ENCODE measurements at regions not wholly inside any gene's neighbourhood (a gene's known extent, or its start where the extent isn't known, plus 50 kb on each side); places are given as distances from the start of the nearest gene placed in this dataset.

DNA sequence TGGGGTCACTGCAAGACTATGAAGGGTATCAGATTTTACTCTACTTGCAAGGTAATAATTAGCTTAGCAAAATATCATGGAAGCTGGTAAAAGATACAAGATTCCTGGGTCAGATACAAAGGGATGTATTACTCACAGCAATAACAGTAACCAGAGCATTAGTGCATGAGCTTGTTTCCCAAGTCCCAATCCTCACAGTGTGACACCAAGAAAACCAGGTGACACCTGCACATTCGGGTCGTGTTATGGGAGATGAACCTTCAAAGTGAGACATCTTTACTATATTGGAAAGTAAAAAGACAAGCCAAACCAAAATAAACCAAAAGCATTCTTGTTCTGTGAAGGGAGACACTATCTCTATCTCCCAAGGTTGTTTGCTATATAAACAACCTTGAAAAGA, 528.7 kb upstream of the TGFBR2 start:
- H3K27ac Mint-ChIP-seq (ENCODE audit: unreplicated experiment) = no peak overlapping the region

DNA sequence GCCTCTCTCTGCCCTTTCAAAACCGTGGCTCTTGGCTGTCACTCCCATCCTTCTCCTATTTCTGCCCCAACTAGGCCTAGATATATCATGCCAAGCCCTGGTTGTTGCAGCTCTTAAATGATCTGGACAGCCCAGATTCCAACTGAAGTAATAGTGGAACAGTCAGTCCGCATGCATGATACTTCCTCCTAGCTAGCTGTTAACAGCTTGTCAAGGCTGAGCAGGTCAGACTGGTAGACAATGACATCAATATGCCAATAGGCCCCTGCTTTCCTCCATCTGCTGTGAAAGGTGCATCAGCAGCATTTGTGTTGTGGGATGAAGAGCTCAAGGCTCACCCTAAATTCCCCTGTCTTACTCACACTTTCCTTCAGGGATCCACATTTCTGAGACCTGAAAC, 527.7 kb upstream of the TGFBR2 start:
- TF ChIP-seq, protein P1, sequence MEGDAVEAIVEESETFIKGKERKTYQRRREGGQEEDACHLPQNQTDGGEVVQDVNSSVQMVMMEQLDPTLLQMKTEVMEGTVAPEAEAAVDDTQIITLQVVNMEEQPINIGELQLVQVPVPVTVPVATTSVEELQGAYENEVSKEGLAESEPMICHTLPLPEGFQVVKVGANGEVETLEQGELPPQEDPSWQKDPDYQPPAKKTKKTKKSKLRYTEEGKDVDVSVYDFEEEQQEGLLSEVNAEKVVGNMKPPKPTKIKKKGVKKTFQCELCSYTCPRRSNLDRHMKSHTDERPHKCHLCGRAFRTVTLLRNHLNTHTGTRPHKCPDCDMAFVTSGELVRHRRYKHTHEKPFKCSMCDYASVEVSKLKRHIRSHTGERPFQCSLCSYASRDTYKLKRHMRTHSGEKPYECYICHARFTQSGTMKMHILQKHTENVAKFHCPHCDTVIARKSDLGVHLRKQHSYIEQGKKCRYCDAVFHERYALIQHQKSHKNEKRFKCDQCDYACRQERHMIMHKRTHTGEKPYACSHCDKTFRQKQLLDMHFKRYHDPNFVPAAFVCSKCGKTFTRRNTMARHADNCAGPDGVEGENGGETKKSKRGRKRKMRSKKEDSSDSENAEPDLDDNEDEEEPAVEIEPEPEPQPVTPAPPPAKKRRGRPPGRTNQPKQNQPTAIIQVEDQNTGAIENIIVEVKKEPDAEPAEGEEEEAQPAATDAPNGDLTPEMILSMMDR (IDR thresholded peaks at IDR 0.05; ENCODE audit: unreplicated experiment) = no peak
- DNase-seq (ENCODE audit: low spot score) = no peak
- Mint-ChIP-seq H3K27me3 (ENCODE audit: unreplicated experiment) (peaks cover 4% of the 10 kb centered on the region), H3K9me3 (ENCODE audit: unreplicated experiment) (no peaks in the 10 kb centered on the region), H3K27ac (ENCODE audit: unreplicated experiment) (no peak overlapping the region), H3K36me3 (ENCODE audit: low read depth, unreplicated experiment) (no peaks in the 10 kb centered on the region), H3K4me1 (ENCODE audit: unreplicated experiment) (no peaks in the 10 kb centered on the region), H3K4me3 (ENCODE audit: unreplicated experiment) (no peak overlapping the region)

More for the DNA sequence above, 528.7 kb upstream of the TGFBR2 start:
- TF ChIP-seq, protein P1 (IDR thresholded peaks at IDR 0.05; ENCODE audit: unreplicated experiment) = no peak
- Mint-ChIP-seq H3K9me3 (ENCODE audit: unreplicated experiment) (no peaks in the 10 kb centered on the region), H3K36me3 (ENCODE audit: low read depth, unreplicated experiment) (no peaks in the 10 kb centered on the region), H3K4me1 (ENCODE audit: unreplicated experiment) (no peaks in the 10 kb centered on the region), H3K27me3 (ENCODE audit: unreplicated experiment) (peaks cover 4% of the 10 kb centered on the region), H3K4me3 (ENCODE audit: unreplicated experiment) (no peak overlapping the region)
- DNase-seq (ENCODE audit: low spot score) = no peak

- H3K4me3 Mint-ChIP-seq (ENCODE audit: unreplicated experiment) = no peak overlapping the region
- H3K27me3 Mint-ChIP-seq (ENCODE audit: unreplicated experiment) = peaks cover 9% of the 10 kb centered on the region
- no peaks in the 10 kb centered on the region for H3K9me3 Mint-ChIP-seq (ENCODE audit: unreplicated experiment)
- H3K27ac Mint-ChIP-seq (ENCODE audit: unreplicated experiment) = no peak overlapping the region
- no peaks in the 10 kb centered on the region for H3K36me3 Mint-ChIP-seq (ENCODE audit: low read depth, unreplicated experiment)
- H3K4me1 Mint-ChIP-seq (ENCODE audit: unreplicated experiment) = peaks cover 16% of the 10 kb centered on the region
- DNase-seq (ENCODE audit: low spot score) = no peak
- TF ChIP-seq, protein P1 (IDR thresholded peaks at IDR 0.05; ENCODE audit: unreplicated experiment) = no peak
These were observed 524.5 kb upstream of the TGFBR2 start for GRCh38 chr3:30081904-30082303.

- H3K27me3 Mint-ChIP-seq (ENCODE audit: unreplicated experiment) = peaks cover 10% of the 10 kb centered on the region
- TF ChIP-seq, protein P1 (IDR thresholded peaks at IDR 0.05; ENCODE audit: unreplicated experiment) = no peak
- no peaks in the 10 kb centered on the region for H3K9me3 Mint-ChIP-seq (ENCODE audit: unreplicated experiment)
- H3K27ac Mint-ChIP-seq (ENCODE audit: unreplicated experiment) = no peak overlapping the region
- H3K36me3 Mint-ChIP-seq (ENCODE audit: low read depth, unreplicated experiment) = no peaks in the 10 kb centered on the region
- no peak overlapping the region for H3K4me3 Mint-ChIP-seq (ENCODE audit: unreplicated experiment)
- peaks cover 16% of the 10 kb centered on the region for H3K4me1 Mint-ChIP-seq (ENCODE audit: unreplicated experiment)
- no peak for DNase-seq (ENCODE audit: low spot score)
These were observed 523.7 kb upstream of the TGFBR2 start for GRCh38 chr3:30082652-30083051.

DNA sequence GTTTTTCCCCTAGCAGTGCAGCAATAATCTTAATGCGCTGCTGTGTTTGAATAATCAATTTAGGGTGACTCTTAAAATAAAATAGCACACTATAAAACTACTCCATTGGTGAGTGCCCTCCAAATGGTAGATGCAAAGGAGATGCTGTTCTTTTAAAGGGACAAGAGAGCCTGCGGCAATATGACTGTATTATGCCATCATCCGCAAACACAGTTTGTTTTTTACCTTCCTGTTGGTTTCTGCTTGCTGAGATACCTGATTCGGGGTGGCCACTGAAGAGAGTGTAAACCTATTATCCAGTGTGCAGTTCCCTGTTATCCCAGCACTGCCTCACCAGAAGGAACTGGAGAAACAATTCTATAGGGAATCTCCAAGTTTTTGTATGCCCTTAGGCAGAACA, 523.1 kb upstream of the TGFBR2 start:
- Mint-ChIP-seq H3K4me1 (ENCODE audit: unreplicated experiment) (peaks cover 16% of the 10 kb centered on the region), H3K27me3 (ENCODE audit: unreplicated experiment) (peaks cover 10% of the 10 kb centered on the region), H3K27ac (ENCODE audit: unreplicated experiment) (no peak overlapping the region), H3K36me3 (ENCODE audit: low read depth, unreplicated experiment) (no peaks in the 10 kb centered on the region), H3K4me3 (ENCODE audit: unreplicated experiment) (no peak overlapping the region), H3K9me3 (ENCODE audit: unreplicated experiment) (no peaks in the 10 kb centered on the region)
- TF ChIP-seq, protein P1 (IDR thresholded peaks at IDR 0.05; ENCODE audit: unreplicated experiment) = no peak
- no peak for DNase-seq (ENCODE audit: low spot score)
